IMR-90 (cell line): ENCODE measurements at regions not wholly inside any gene's neighbourhood (a gene's known extent, or its start where the extent isn't known, plus 50 kb on each side); places are given as distances from the start of the nearest gene placed in this dataset.

Source experiments
- ATAC-seq: fragments of 200-7000 bp; cut with Tn5 transposase; 2 replicates; pipeline ENCODE4 v1.9.1; 2020; ENCODE audit warnings: low read depth, mild to moderate bottlenecking, moderate library complexity
- BruUV-seq: library from RNA; stranded (reverse); fragments of 400-500 nt; replicated peaks from 2 replicates; lab custom pipeline; 2021; lab: Mats Ljungman, UMichigan
- CTCF ChIA-PET: fragments of 300-600 bp; formaldehyde crosslinking; extraction: SDS; loops from one replicate; lab custom pipeline; 2021; ENCODE audit warnings: antibody characterized with exemption; lab: Yijun Ruan, JAX
- POLR2A ChIA-PET: fragments of 300-600 bp; sonication (Branson Sonifier 250); formaldehyde crosslinking; loops from one replicate; lab custom pipeline; 2022; ENCODE audit warnings: antibody characterized with exemption; ENCODE audit not compliant: unreplicated experiment; lab: Charles Lee
- DNase-seq: peaks from one replicate; pipeline ENCODE4 v3.0.0; 2013
- H2AFZ ChIP-seq: replicated peaks from 2 replicates; pipeline ENCODE3; 2013; ENCODE audit warnings: low read length, mild to moderate bottlenecking; ENCODE audit not compliant: poor library complexity
- H2AK5ac ChIP-seq: 2 replicates; pipeline ENCODE4 v1.6.1; 2013; ENCODE audit warnings: low read depth, low read length, inconsistent platforms
- H2AK9ac ChIP-seq: replicated peaks from 2 replicates; pipeline ENCODE3; 2013; ENCODE audit warnings: mild to moderate bottlenecking, low read depth, low read length, moderate library complexity; ENCODE audit not compliant: poor library complexity
- H2BK120ac ChIP-seq: 2 replicates; pipeline ENCODE4 v1.6.1; 2013; ENCODE audit warnings: low read depth, low read length, inconsistent platforms
- H2BK15ac ChIP-seq: 3 replicates; pipeline ENCODE4 v1.6.1; 2013; ENCODE audit warnings: low read depth, low read length, inconsistent platforms
- H2BK20ac ChIP-seq: 2 replicates; pipeline ENCODE4 v1.6.1; 2013; ENCODE audit warnings: low read depth, mild to moderate bottlenecking, inconsistent platforms, low read length, moderate library complexity
- H2BK5ac ChIP-seq: 2 replicates; pipeline ENCODE4 v1.6.1; 2013; ENCODE audit warnings: mild to moderate bottlenecking, low read depth, low read length, inconsistent platforms; ENCODE audit not compliant: poor library complexity, severe bottlenecking
- H3K14ac ChIP-seq: replicated peaks from 2 replicates; pipeline ENCODE4 v1.6.1; 2013; ENCODE audit warnings: low read depth, low read length, inconsistent platforms
- H3K18ac ChIP-seq: 2 replicates; pipeline ENCODE4 v1.6.1; 2013; ENCODE audit warnings: low read depth, low read length, control low read depth
- H3K23ac ChIP-seq: 2 replicates; pipeline ENCODE4 v1.6.1; 2013; ENCODE audit warnings: low read depth, low read length, inconsistent platforms
- H3K27ac ChIP-seq: 2 replicates; pipeline ENCODE4 v1.5.1; 2013; ENCODE audit warnings: mild to moderate bottlenecking, control low read depth, low read length; ENCODE audit not compliant: insufficient read depth
- H3K27me3 ChIP-seq: 2 replicates; pipeline ENCODE4 v1.6.1; 2013; ENCODE audit warnings: low read length; ENCODE audit not compliant: control insufficient read depth, insufficient read depth
- H3K36me3 ChIP-seq: 2 replicates; pipeline ENCODE4 v1.6.1; 2013; ENCODE audit warnings: low read length, mixed read lengths; ENCODE audit not compliant: control insufficient read depth, insufficient read depth
- H3K4ac ChIP-seq: 2 replicates; pipeline ENCODE4 v1.6.1; 2013; ENCODE audit warnings: low read depth, low read length, inconsistent platforms
- H3K4me1 ChIP-seq: 2 replicates; pipeline ENCODE4 v1.6.1; 2013; ENCODE audit warnings: low read length, mixed read lengths; ENCODE audit not compliant: control insufficient read depth, insufficient read depth
- H3K4me2 ChIP-seq: 2 replicates; pipeline ENCODE4 v1.6.1; 2013; ENCODE audit warnings: low read depth, mild to moderate bottlenecking, control low read depth, low read length, moderate library complexity
- H3K4me3 ChIP-seq: 2 replicates; pipeline ENCODE4 v1.5.1; 2013; ENCODE audit warnings: low read depth, mild to moderate bottlenecking, control low read depth, low read length, moderate library complexity; ENCODE audit not compliant: insufficient read depth
- H3K56ac ChIP-seq: 2 replicates; pipeline ENCODE4 v1.6.1; 2013; ENCODE audit warnings: low read length, inconsistent platforms; ENCODE audit not compliant: insufficient read depth; ENCODE audit errors: extremely low read depth
- H3K79me1 ChIP-seq, 2 experiments: 2 replicates each; pipeline ENCODE4 v1.6.1; 2013; ENCODE audit warnings: low read length in 2 of 2, inconsistent platforms in 1 of 2, low read depth in 1 of 2
- H3K9ac ChIP-seq: 2 replicates; pipeline ENCODE4 v1.6.1; 2013; ENCODE audit warnings: low read depth, low read length, control low read depth
- H3K9me1 ChIP-seq: 2 replicates; pipeline ENCODE4 v1.6.1; 2013; ENCODE audit warnings: low read length, inconsistent platforms; ENCODE audit not compliant: insufficient read depth
- H3K9me3 ChIP-seq: 2 replicates; pipeline ENCODE4 v1.6.1; 2013; ENCODE audit warnings: low read length; ENCODE audit not compliant: control insufficient read depth, insufficient read depth
- H4K20me1 ChIP-seq: 2 replicates; pipeline ENCODE4 v1.6.1; 2013; ENCODE audit warnings: low read length, inconsistent platforms; ENCODE audit not compliant: insufficient read depth
- H4K5ac ChIP-seq: 2 replicates; pipeline ENCODE4 v1.6.1; 2013; ENCODE audit warnings: mild to moderate bottlenecking, low read depth, low read length, control low read depth
- H4K8ac ChIP-seq, 2 experiments: 2 replicates each; pipeline ENCODE4 v1.6.1; 2013; ENCODE audit warnings: low read depth in 2 of 2, low read length in 2 of 2, control low read depth in 1 of 2, inconsistent platforms in 1 of 2
- H4K91ac ChIP-seq: 2 replicates; pipeline ENCODE4 v1.6.1; 2013; ENCODE audit warnings: low read depth, low read length, inconsistent platforms; ENCODE audit not compliant: insufficient read depth
- BHLHE40 ChIP-seq: fragments of 150-350 bp; IDR thresholded peaks from 2 replicates; pipeline ENCODE4 v1.6.1; 2016; ENCODE audit warnings: mild to moderate bottlenecking, low read depth, low read length
- CEBPB ChIP-seq: IDR thresholded peaks from 2 replicates; pipeline ENCODE4 v1.6.1; 2012; ENCODE audit warnings: low read depth, low read length, improper control_type of control experiment
- CHD1 ChIP-seq: IDR thresholded peaks from 2 replicates; pipeline ENCODE4 v1.6.1; 2012; ENCODE audit warnings: low read depth, low read length, improper control_type of control experiment
- FOS ChIP-seq: fragments of 150-350 bp; IDR thresholded peaks from 2 replicates; pipeline ENCODE4 v1.6.1; 2016; ENCODE audit warnings: low read depth, low read length
- MAFK ChIP-seq: IDR thresholded peaks from 2 replicates; pipeline ENCODE4 v1.6.1; 2012; ENCODE audit warnings: low read depth, low read length, improper control_type of control experiment
- MAZ ChIP-seq: IDR thresholded peaks from 2 replicates; pipeline ENCODE4 v1.6.1; 2012; ENCODE audit warnings: low read depth, mild to moderate bottlenecking, low read length, improper control_type of control experiment, moderate library complexity, borderline replicate concordance
- MXI1 ChIP-seq: IDR thresholded peaks from 2 replicates; pipeline ENCODE4 v1.6.1; 2012; ENCODE audit warnings: low read depth, mild to moderate bottlenecking, low read length, moderate library complexity, borderline replicate concordance
- NFE2L2 ChIP-seq: fragments of 150-350 bp; IDR thresholded peaks from 2 replicates; pipeline ENCODE4 v1.6.1; 2016; ENCODE audit warnings: low read depth, mild to moderate bottlenecking, low read length
- POLR2A ChIP-seq: IDR thresholded peaks from 2 replicates; pipeline ENCODE4 v1.6.1; 2012; ENCODE audit warnings: mild to moderate bottlenecking, low read depth, low read length
- RAD21 ChIP-seq: IDR thresholded peaks from 2 replicates; pipeline ENCODE4 v1.6.1; 2012; ENCODE audit warnings: low read length, improper control_type of control experiment
- RCOR1 ChIP-seq: IDR thresholded peaks from 2 replicates; pipeline ENCODE4 v1.6.1; 2012; ENCODE audit warnings: mild to moderate bottlenecking, low read length, improper control_type of control experiment; ENCODE audit not compliant: insufficient replicate concordance
- RFX5 ChIP-seq: IDR thresholded peaks from 2 replicates; pipeline ENCODE4 v1.8.0; 2012; ENCODE audit warnings: low read depth, mild to moderate bottlenecking, low read length, moderate library complexity
- SMC3 ChIP-seq: fragments of 150-350 bp; IDR thresholded peaks from 2 replicates; pipeline ENCODE4 v1.6.1; 2016; ENCODE audit warnings: low read depth, mild to moderate bottlenecking, antibody characterized with exemption, low read length, moderate library complexity
- WGBS, 2 experiments: methylation state at CpG; one replicate each; pipeline versions ENCODE4 v1.1.5 to v1.1.7; 2013; ENCODE audit warnings: missing lambda C conversion rate in 2 of 2; ENCODE audit not compliant: insufficient read length in 1 of 2; ENCODE audit errors: extremely low coverage in 2 of 2; 5-methylcytosine and 5-hydroxymethylcytosine counted together
- dilution Hi-C: fragments of 300-500 bp; cut with HindIII; formaldehyde crosslinking; loops from one replicate; pipeline ENCODE4 v1.14.3; 2018; ENCODE audit warnings: low sequenced_read_pairs; ENCODE audit not compliant: unreplicated experiment
- in situ Hi-C: fragments of 300-500 bp; cut with MboI; formaldehyde crosslinking; loops from 3 replicates; pipeline ENCODE4 v1.14.3; 2019; ENCODE audit warnings: low sequenced_read_pairs, inconsistent platforms, mixed read lengths
- intact Hi-C: fragments of 100-400 bp; cut with micrococcal nuclease; formaldehyde crosslinking; loops from 2 replicates; pipeline ENCODE4 v1.10.0; 2022
- TF ChIP-seq, protein P1 (sequence below): fragments of 150-350 bp; IDR thresholded peaks from 2 replicates; pipeline ENCODE4 v1.6.1; 2016; ENCODE audit warnings: low read depth, mild to moderate bottlenecking, low read length, moderate library complexity, borderline replicate concordance
- TF ChIP-seq, protein P2 (sequence below): fragments of 150-350 bp; IDR thresholded peaks from 2 replicates; pipeline ENCODE4 v1.6.1; 2017; ENCODE audit warnings: mild to moderate bottlenecking, antibody characterized with exemption, low read length, low read depth
- TF ChIP-seq, protein P3 (sequence below): conservative IDR thresholded peaks from 2 replicates; pipeline ENCODE4 v1.5.1; 2012; ENCODE audit warnings: mild to moderate bottlenecking, low read depth, low read length, improper control_type of control experiment

DNA sequence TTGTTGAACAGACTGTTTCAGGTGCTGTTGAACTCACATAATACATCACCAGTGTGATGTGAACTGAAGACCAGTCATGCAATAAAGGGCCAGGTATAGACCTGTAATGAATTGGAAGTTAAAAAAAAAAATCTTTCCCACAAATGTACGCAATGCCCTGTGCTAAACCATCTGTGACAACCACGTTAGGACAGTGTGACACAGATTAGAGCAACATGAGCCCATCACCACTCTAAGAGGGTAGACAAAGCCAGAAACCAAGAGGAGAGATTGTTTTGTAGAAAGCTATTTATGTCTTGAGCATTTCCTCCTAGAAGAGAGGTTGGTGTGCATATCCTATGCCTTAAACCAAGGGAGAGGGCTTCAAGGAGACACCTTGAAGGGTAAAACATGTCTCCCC, 77.0 kb upstream of the BEND6 start:
- in situ Hi-C loops = no loop called here
- Histone ChIP-seq H2BK20ac (no peak overlapping the region), H3K9me1 (no peaks in the 10 kb centered on the region), H2BK120ac (no peak overlapping the region), H2AFZ (no peak overlapping the region), H3K18ac (no peak overlapping the region), H2BK5ac (no peak overlapping the region), H3K4me1 (peaks cover 1% of the 10 kb centered on the region; the same call in 1 of the 2 replicates), H4K91ac (no peak overlapping the region), H2AK9ac (no peak overlapping the region), H4K8ac (no peak overlapping the region), H3K27ac (no peak overlapping the region), H3K36me3 (no peaks in the 10 kb centered on the region), H3K14ac (no peak overlapping the region), H3K9me3 (no peaks in the 10 kb centered on the region), H3K56ac (no peak overlapping the region), H2AK5ac (no peak overlapping the region), H3K4me3 (no peak overlapping the region), H3K79me1 (peaks cover 12 to 25% of the 10 kb centered on the region in 2 experiments; a peak in 3 of 4 replicates), H4K5ac (no peak overlapping the region), H4K20me1 (no peaks in the 10 kb centered on the region), H3K27me3 (no peaks in the 10 kb centered on the region), H3K23ac (no peak overlapping the region), H2BK15ac (no peak overlapping the region), H3K9ac (no peak overlapping the region), H3K4me2 (no peak overlapping the region), H3K4ac (no peak overlapping the region)
- ChIA-PET CTCF (interaction anchor here (0.6 kb wide), 1 partner anchor 13 kb away, joined by 3 read pairs; no protein-coding TSS in a partner anchor), POLR2A (no interaction called here)
- intact Hi-C loops = no loop called here
- DNase-seq (no peak), ATAC-seq (no peak)
- no TSS peak for BruUV-seq
- TF ChIP-seq, protein P1, sequence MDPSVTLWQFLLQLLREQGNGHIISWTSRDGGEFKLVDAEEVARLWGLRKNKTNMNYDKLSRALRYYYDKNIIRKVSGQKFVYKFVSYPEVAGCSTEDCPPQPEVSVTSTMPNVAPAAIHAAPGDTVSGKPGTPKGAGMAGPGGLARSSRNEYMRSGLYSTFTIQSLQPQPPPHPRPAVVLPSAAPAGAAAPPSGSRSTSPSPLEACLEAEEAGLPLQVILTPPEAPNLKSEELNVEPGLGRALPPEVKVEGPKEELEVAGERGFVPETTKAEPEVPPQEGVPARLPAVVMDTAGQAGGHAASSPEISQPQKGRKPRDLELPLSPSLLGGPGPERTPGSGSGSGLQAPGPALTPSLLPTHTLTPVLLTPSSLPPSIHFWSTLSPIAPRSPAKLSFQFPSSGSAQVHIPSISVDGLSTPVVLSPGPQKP = no peak
- TF ChIP-seq, protein P2, sequence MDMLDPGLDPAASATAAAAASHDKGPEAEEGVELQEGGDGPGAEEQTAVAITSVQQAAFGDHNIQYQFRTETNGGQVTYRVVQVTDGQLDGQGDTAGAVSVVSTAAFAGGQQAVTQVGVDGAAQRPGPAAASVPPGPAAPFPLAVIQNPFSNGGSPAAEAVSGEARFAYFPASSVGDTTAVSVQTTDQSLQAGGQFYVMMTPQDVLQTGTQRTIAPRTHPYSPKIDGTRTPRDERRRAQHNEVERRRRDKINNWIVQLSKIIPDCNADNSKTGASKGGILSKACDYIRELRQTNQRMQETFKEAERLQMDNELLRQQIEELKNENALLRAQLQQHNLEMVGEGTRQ = no peak
- TF ChIP-seq MAFK = no peak
- TF ChIP-seq SMC3 = no peak
- TF ChIP-seq RCOR1 = no peak
- TF ChIP-seq, protein P3, sequence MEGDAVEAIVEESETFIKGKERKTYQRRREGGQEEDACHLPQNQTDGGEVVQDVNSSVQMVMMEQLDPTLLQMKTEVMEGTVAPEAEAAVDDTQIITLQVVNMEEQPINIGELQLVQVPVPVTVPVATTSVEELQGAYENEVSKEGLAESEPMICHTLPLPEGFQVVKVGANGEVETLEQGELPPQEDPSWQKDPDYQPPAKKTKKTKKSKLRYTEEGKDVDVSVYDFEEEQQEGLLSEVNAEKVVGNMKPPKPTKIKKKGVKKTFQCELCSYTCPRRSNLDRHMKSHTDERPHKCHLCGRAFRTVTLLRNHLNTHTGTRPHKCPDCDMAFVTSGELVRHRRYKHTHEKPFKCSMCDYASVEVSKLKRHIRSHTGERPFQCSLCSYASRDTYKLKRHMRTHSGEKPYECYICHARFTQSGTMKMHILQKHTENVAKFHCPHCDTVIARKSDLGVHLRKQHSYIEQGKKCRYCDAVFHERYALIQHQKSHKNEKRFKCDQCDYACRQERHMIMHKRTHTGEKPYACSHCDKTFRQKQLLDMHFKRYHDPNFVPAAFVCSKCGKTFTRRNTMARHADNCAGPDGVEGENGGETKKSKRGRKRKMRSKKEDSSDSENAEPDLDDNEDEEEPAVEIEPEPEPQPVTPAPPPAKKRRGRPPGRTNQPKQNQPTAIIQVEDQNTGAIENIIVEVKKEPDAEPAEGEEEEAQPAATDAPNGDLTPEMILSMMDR = no peak
- no peak for TF ChIP-seq NFE2L2
- no peak for TF ChIP-seq BHLHE40
- TF ChIP-seq MAZ = no peak
- no peak for TF ChIP-seq MXI1
- TF ChIP-seq RFX5 = no peak
- TF ChIP-seq FOS = no peak
- no peak for TF ChIP-seq POLR2A
- TF ChIP-seq RAD21 = no peak
- no peak for TF ChIP-seq CEBPB
- no peak for TF ChIP-seq CHD1
- dilution Hi-C loops = no loop called here
- WGBS, 2 experiments = no CpG with 5 or more reads among the region's 2 CpGs
